Suprapubic skin (tissue), 4 donors: ENCODE measurements at regions not wholly inside any gene's neighbourhood (a gene's known extent, or its start where the extent isn't known, plus 50 kb on each side); places are given as distances from the start of the nearest gene placed in this dataset.
"Not testable (repeated sequence)": the region's sequence is repeated elsewhere in the genome, so short reads cannot be mapped to it uniquely, and the experiment has no call there.

Source experiments
- DNase-seq, 2 donors: peaks; one replicate each; pipeline ENCODE4 v3.0.0-alpha.2; 2019; ENCODE audit warnings: low spot score in 2 of 2
- H3K27ac ChIP-seq: fragments of 200-600 bp; sonication (generic); one replicate; pipeline ENCODE4 v1.5.1; 2019
- H3K27me3 ChIP-seq: fragments of 200-600 bp; sonication (generic); one replicate; pipeline ENCODE4 v1.5.1; 2019
- H3K36me3 ChIP-seq: fragments of 200-600 bp; sonication (generic); one replicate; pipeline ENCODE4 v1.5.1; 2019
- H3K4me1 ChIP-seq: fragments of 200-600 bp; sonication (generic); one replicate; pipeline ENCODE4 v1.5.1; 2019
- H3K4me3 ChIP-seq: fragments of 200-600 bp; sonication (generic); one replicate; pipeline ENCODE4 v1.5.1; 2019; ENCODE audit warnings: mild to moderate bottlenecking
- H3K9me3 ChIP-seq: fragments of 200-600 bp; sonication (generic); one replicate; pipeline ENCODE4 v1.5.1; 2019
- CTCF ChIP-seq, 2 donors: fragments of 200-600 bp in 1 of 2; fragments of 450-650 bp in 1 of 2; sonication (generic) in 1 of 2; IDR thresholded peaks; one replicate each; pipeline ENCODE4 v1.5.1; 2016 to 2019; ENCODE audit warnings: antibody characterized with exemption in 2 of 2, mild to moderate bottlenecking in 1 of 2, moderate library complexity in 1 of 2
- EP300 ChIP-seq: sonication (generic); formaldehyde crosslinking; IDR thresholded peaks from one replicate; pipeline ENCODE4 v1.6.1; 2017; ENCODE audit warnings: antibody characterized with exemption
- POLR2A ChIP-seq, 2 donors: fragments of 450-650 bp; IDR thresholded peaks; one replicate each; pipeline ENCODE4 v1.6.1; 2017; ENCODE audit warnings: antibody characterized with exemption in 2 of 2, mild to moderate bottlenecking in 2 of 2, moderate library complexity in 2 of 2
- POLR2AphosphoS5 ChIP-seq, 3 donors: sonication (generic); formaldehyde crosslinking; IDR thresholded peaks; one replicate each; pipeline ENCODE4 v1.6.1; 2017; ENCODE audit warnings: antibody characterized with exemption in 3 of 3
- WGBS: methylation state at CpG from one replicate; pipeline ENCODE4 v1.1.5; 2018; 5-methylcytosine and 5-hydroxymethylcytosine counted together

- Histone ChIP-seq H3K4me1 (no peaks in the 10 kb centered on the region), H3K36me3 (no peaks in the 10 kb centered on the region), H3K9me3 (no peaks in the 10 kb centered on the region), H3K4me3 (no peak overlapping the region), H3K27ac (no peak overlapping the region), H3K27me3 (no peaks in the 10 kb centered on the region)
- 33% methylated on average over 6 of the region's 6 CpGs for WGBS
- TF ChIP-seq POLR2A (IDR thresholded peaks at IDR 0.05), result no peak
- TF ChIP-seq POLR2AphosphoS5 (IDR thresholded peaks at IDR 0.05), result no peak
- TF ChIP-seq EP300, result no peak
- peak in 1 of 2 donors; percentile 33 for TF ChIP-seq CTCF (IDR thresholded peaks at IDR 0.05)
- DNase-seq, result peak; percentile 64 to 78
Observed at GRCh38 chr7:93715234-93715633, 140.7 kb upstream of the CALCR start.

DNA sequence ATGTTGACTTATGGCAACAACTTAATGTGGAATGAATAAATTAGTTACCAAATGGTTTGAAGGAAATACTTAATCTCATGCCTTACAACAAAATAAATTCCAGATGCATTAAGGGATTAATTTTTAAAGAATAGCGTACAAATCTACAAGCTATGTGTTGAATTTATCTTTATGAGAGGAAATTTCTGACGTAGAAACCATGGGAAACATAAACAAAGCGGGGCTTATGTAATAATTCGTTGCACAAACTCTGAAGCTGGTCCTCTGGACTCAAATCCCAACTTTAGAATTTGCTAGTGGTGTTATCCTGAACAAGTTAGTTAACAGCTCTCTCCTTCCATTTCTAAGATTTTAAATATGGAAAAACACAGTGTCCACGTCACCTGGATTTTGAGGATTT lies 137.4 kb upstream of the CALCR start:
- WGBS, result 84% methylated on average over 5 of the region's 5 CpGs
- TF ChIP-seq POLR2A (IDR thresholded peaks at IDR 0.05) (no peak), CTCF (IDR thresholded peaks at IDR 0.05) (no peak), EP300 (no peak), POLR2AphosphoS5 (IDR thresholded peaks at IDR 0.05) (no peak)
- Histone ChIP-seq H3K4me1 (no peaks in the 10 kb centered on the region), H3K27ac (no peak overlapping the region), H3K9me3 (no peaks in the 10 kb centered on the region), H3K27me3 (no peaks in the 10 kb centered on the region), H3K4me3 (no peak overlapping the region), H3K36me3 (no peaks in the 10 kb centered on the region)
- DNase-seq, result no peak

DNA sequence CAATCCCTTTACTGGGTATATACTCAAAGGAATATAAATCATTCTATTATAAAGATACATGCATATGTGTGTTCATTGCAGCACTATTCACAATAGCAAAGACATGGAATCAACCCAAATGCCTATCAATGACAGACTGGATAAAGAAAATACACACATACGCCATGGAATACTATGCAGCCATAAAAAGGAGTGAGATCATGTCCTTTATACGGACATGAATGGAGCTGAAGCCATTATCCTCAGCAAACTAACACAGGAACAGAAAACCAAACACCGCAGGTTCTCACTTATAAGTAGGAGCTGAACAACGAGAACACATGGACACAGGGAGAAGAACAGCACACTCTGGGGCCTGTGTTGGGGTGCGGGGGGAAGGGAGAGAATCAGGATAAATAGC lies 133.7 kb upstream of the CALCR start:
- not testable (repeated sequence) for H3K27ac ChIP-seq, H3K36me3 ChIP-seq, H3K4me3 ChIP-seq, DNase-seq, H3K9me3 ChIP-seq, H3K27me3 ChIP-seq, H3K4me1 ChIP-seq
- WGBS, result 94% methylated on average over 5 of the region's 5 CpGs

- no peak overlapping the region for H3K27ac ChIP-seq
- no peaks in the 10 kb centered on the region for H3K4me1 ChIP-seq
- H3K9me3 ChIP-seq, result no peaks in the 10 kb centered on the region
- H3K27me3 ChIP-seq, result no peaks in the 10 kb centered on the region
- no peak for DNase-seq
- no peak for TF ChIP-seq POLR2A (IDR thresholded peaks at IDR 0.05)
- no peak for TF ChIP-seq CTCF (IDR thresholded peaks at IDR 0.05)
- no peak for TF ChIP-seq POLR2AphosphoS5 (IDR thresholded peaks at IDR 0.05)
- TF ChIP-seq EP300, result no peak
- no peaks in the 10 kb centered on the region for H3K36me3 ChIP-seq
- H3K4me3 ChIP-seq, result no peak overlapping the region
Observed at GRCh38 chr7:93707249-93707648, 132.7 kb upstream of the CALCR start.

DNA sequence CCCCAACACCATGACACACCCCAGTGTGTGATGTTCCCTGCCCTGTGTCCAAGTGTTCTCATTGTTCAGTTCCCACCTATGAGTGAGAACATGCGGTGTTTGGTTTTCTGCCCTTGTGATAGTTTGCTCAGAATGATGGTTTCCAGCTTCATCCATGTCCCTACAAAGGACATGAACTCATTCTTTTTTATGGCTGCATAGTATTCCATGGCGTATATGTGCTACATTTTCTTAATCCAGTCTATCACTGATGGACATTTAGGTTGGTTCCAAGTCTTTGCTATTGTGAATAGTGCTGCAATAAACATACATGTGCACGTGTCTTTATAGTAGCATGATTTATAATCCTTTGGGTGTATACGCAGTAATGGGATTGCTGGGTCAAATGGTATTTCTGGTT lies 131.6 kb upstream of the CALCR start:
- not testable (repeated sequence) for H3K4me1 ChIP-seq, H3K27ac ChIP-seq, DNase-seq, H3K36me3 ChIP-seq, H3K4me3 ChIP-seq, H3K27me3 ChIP-seq, H3K9me3 ChIP-seq
- 96% methylated on average over 4 of the region's 4 CpGs for WGBS

- no peaks in the 10 kb centered on the region for H3K4me1 ChIP-seq
- no peak for TF ChIP-seq EP300
- H3K36me3 ChIP-seq, result no peaks in the 10 kb centered on the region
- H3K9me3 ChIP-seq, result no peaks in the 10 kb centered on the region
- H3K27me3 ChIP-seq, result no peaks in the 10 kb centered on the region
- no peak overlapping the region for H3K27ac ChIP-seq
- no peak overlapping the region for H3K4me3 ChIP-seq
- DNase-seq, result no peak
Observed at GRCh38 chr7:93704217-93704616, 129.7 kb upstream of the CALCR start.

GRCh38 chr7:93697901-93698300 lies 123.4 kb upstream of the CALCR start:
- no peaks in the 10 kb centered on the region for H3K9me3 ChIP-seq
- no peak overlapping the region for H3K27ac ChIP-seq
- no peak overlapping the region for H3K4me3 ChIP-seq
- H3K27me3 ChIP-seq, result no peaks in the 10 kb centered on the region
- DNase-seq, result no peak
- WGBS, result 81% methylated on average over 1 of the region's 1 CpG
- H3K4me1 ChIP-seq, result no peaks in the 10 kb centered on the region
- H3K36me3 ChIP-seq, result no peaks in the 10 kb centered on the region
- TF ChIP-seq POLR2AphosphoS5 (IDR thresholded peaks at IDR 0.05) (no peak), EP300 (no peak), CTCF (IDR thresholded peaks at IDR 0.05) (no peak), POLR2A (IDR thresholded peaks at IDR 0.05) (no peak)
